ENCODE measurements at regions not wholly inside any gene's neighbourhood (a gene's known extent, or its start where the extent isn't known, plus 50 kb on each side); places are given as distances from the start of the nearest gene placed in this dataset.
"Not testable (repeated sequence)": the region's sequence is repeated elsewhere in the genome, so short reads cannot be mapped to it uniquely, and the experiment has no call there.

GRCh38 chr14:101266441-101266840 lies 294.9 kb upstream of the DIO3 start:
- TF ChIP-seq, protein P1, sequence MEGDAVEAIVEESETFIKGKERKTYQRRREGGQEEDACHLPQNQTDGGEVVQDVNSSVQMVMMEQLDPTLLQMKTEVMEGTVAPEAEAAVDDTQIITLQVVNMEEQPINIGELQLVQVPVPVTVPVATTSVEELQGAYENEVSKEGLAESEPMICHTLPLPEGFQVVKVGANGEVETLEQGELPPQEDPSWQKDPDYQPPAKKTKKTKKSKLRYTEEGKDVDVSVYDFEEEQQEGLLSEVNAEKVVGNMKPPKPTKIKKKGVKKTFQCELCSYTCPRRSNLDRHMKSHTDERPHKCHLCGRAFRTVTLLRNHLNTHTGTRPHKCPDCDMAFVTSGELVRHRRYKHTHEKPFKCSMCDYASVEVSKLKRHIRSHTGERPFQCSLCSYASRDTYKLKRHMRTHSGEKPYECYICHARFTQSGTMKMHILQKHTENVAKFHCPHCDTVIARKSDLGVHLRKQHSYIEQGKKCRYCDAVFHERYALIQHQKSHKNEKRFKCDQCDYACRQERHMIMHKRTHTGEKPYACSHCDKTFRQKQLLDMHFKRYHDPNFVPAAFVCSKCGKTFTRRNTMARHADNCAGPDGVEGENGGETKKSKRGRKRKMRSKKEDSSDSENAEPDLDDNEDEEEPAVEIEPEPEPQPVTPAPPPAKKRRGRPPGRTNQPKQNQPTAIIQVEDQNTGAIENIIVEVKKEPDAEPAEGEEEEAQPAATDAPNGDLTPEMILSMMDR (conservative IDR thresholded peaks at IDR 0.05; ENCODE audit: low read length) = not testable (repeated sequence)
- not testable (repeated sequence) for TF ChIP-seq EZH2phosphoT487 (IDR thresholded peaks at IDR 0.05; ENCODE audit: borderline replicate concordance, low read depth, low read length)

All from OCI-LY7 (cell line).